NCI-H524 treated with DMSO at 0.1 percent for 48 hours (cell line): ENCODE measurements at regions not wholly inside any gene's neighbourhood (a gene's known extent, or its start where the extent isn't known, plus 50 kb on each side); places are given as distances from the start of the nearest gene placed in this dataset.

Experiments
- DNase-seq: peaks from one replicate; lab custom pipeline; 2025; lab: John Stamatoyannopoulos, UW

DNA sequence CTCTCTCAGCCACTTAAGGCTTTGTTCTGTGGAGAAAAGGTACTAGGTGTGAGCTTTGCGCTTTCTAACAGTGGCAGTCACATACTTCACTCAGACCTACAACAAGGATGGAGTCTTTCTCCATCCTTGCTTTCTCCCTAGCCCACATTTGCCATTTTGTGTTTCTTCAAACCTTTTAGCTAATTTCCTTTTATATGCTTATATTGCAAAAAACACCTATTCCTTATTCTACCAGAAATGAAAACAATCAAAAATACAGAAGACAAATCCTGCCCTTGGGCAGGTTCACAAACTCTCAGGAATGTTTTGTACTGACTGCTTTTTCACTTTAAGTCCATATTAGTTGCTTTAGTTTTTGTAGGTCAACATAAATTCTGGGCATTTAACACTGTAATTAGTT lies 914.2 kb downstream of the SQOR start:
- DNase-seq, result no peak

GRCh38 chr15:46552316-46552715 lies 917.5 kb downstream of the SQOR start:
- no peak for DNase-seq

GRCh38 chr15:46555547-46555946 lies 920.7 kb downstream of the SQOR start:
- DNase-seq, result no peak

GRCh38 chr15:46556010-46556409 lies 921.2 kb downstream of the SQOR start:
- no peak for DNase-seq

DNA sequence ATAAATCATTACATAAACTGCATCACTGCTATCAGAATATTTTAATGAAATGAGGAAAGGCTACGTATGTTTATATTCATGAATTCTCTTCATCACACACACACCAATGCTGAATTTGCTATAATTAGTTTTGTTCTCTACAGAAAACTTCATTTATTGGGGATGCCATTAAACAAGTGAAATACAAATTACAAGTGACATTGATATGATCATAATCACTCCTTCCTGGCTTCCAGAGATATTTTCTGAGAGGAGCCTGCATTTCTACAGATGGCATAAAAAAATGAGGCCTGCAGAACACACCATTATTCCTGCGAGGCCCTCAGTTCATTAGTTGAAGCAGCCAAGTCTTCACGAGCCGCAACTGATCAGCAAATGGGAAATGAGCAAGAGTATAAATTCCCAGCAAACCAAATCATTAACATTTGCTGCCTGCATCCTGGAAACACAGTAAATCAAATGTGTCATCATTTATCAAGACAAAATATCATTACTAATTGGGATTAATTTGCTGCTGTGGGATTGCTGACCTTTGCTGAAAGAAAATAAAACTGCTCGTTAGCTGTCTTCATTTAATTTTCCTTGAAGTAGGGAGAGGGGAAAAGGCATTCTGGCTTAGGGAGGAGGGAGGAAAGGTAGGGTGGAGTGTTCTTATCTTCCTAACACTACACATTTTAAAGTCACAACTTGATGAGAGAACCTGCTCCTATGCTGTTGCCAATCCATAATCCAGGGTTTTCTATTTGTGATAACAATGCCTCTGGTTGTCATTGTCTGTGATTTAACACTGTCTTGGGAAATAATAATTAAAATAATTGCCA lies 921.9 kb downstream of the SQOR start:
- DNase-seq, result no peak

- no peak for DNase-seq
Measured at GRCh38 chr15:46567968-46568367, 933.1 kb downstream of the SQOR start.

- no peak for DNase-seq
Measured at GRCh38 chr15:46569781-46570180, 935.0 kb downstream of the SQOR start.

DNA sequence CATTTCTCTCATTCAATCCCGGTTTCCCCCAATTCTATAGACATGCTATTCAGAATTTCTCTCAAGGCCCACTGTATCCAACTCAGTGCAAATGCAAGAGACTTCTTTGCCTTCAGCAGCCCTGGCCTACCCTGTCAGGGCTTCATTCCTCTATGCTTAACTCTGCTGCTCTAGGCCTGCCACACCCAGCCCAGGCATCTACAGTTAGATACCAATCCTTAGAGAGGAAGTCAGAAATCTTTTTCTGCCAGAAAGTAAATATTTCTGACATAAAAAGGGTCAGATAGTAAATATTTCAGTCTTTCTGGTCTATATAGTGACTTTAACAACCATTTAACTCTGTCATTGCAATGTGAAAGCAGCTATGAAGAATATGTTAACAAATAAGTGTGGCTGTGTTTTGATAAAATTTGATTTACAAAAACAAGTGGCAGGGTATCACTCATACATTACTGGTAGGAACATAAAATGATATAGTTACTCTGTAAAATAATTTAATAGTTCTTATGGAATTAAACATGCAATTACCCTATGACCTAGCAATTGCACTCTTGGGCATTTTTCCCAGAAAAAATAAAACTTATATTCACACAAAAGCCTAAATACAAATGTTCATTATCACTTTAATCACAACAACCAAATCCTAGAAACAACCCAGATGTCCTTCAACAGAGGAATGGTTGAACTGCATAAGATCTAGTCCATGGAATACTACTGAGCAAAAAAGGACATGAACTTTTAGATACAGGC lies 942.0 kb downstream of the SQOR start:
- no peak for DNase-seq

GRCh38 chr15:46577767-46578166 lies 942.9 kb downstream of the SQOR start:
- no peak for DNase-seq

DNA sequence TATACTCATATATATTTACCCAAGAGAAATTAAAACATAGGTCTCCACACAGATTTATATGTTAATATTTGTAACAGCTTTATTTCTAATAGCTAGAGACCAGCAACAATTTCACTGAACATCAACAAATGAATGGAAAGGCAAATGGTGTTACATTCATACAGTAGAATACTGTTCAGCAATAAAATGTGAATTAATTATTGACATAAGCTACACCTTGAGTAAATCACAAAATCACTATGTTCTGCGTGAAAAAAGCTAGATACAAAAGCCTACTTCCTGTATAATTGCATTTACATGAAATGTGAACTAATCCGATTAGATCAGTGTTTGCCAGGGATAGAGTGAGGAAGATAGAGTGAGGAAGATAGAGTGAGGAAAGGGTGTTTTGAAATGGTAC lies 945.7 kb downstream of the SQOR start:
- DNase-seq, result no peak

DNA sequence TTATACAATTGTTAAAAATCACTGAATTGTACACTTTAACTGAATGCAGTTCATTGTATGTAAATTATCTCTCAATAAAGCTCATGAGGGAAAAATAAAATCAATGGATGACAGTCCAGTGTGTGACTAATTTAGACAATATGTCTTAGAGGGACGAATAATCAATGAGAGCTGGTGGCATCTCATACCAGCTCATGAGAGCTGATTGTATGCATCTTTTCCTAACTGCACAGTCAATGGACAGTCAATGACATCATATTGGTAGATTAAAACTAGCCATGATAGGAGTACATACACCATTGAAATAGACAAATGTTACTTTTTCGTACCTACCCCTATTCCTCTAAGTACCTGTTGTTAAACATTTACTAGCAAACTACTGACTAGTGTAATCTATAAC lies 946.1 kb downstream of the SQOR start:
- DNase-seq, result no peak

DNA sequence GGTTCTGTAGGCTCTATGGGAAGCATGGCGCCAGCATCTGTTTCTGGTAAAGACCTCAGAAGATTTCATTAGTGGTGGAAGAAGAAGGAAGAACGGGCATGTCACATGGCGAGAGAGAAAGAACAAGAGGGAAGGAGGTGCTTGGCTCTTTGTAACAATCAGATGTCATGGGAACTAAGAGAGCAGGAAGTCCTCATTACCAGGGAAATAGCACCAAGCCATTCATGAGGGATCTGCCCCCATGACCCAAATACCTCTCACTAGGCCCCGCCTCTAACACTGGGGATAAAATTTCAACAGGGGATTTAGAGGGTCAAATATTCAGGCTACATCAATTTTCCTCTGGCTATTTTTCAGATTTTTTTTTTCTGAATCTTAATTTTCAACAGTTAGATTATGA lies 954.3 kb downstream of the SQOR start:
- no peak for DNase-seq

DNA sequence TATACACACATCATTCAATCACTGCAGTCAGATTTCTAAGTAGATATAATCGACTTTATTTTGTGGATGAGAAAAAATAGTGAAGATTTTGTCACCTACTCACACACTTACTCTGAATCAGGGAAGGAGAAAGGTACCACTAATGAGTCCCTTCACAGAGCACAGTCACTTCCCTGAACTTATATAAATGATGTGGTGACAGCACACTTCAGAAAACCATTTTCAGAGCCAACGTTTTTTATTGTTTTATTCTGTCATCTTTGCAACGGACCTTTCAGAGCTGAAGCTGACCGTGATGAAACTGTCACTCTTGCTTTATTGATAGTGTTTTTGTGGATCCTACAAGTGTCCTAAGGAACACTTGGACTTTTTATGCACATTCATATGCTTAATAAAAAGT lies 956.6 kb downstream of the SQOR start:
- DNase-seq, result no peak

DNA sequence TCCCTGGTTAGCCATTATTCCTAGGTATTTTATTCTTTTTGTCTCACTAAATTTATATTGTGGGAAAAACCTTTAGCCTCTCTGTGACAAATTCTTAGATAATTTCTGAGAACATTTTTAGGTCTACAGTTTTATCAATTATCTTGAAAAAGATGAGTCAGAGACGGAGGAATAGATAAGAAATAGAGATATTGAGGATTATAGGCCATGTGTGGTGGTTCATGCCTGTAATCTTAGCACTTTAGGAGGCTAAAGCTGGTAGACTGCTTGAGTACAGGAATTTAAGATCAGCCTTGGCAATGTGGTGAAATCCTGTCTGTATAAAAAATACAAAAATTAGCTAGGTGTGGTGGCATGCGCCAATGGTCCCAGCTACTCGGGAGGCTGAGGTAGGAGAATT lies 960.2 kb downstream of the SQOR start:
- no peak for DNase-seq

DNA sequence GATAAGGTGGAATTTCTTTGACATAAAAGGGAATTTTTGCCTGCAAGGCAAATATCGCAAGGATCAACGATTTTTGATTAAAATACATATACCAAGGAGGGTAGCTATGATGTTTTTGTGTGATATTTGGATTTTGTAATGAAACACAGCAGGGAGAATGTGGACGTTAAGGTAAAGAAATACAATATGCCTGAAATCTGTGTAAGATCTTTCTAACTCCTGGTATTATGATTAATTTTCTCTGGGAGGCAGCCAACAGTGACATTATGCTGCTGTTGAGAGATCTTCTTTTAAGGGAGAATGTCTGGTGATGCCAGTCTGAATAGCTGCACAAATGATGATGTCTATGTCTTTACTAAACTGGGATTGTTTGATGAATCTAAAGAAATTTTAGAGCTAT lies 972.2 kb downstream of the SQOR start:
- no peak for DNase-seq

- no peak for DNase-seq
Measured at GRCh38 chr15:46616033-46616432, 981.2 kb downstream of the SQOR start.

DNA sequence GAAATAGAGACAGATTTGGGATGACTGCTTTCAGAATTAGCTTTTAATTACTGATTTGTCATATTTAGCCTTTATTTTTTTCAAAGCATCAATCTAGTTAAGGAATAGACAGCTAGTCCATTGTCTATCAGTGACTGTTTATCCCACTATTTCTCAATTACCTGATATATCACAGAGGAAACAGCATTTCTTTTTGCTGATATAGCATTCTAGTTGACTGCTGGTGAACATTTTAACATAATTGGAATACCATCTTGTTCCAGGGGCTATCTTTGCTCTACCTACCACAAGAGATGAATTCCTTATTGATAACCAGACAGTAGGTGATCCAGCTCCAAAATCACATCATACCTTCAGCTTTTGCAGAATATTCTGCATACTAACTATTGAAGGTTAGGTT lies 982.7 kb downstream of the SQOR start:
- DNase-seq, result no peak

GRCh38 chr15:46618984-46619383 lies 984.2 kb downstream of the SQOR start:
- no peak for DNase-seq

- no peak for DNase-seq
Measured at GRCh38 chr15:46620392-46621013, 985.7 kb downstream of the SQOR start.

GRCh38 chr15:46622851-46623250 lies 988.0 kb downstream of the SQOR start:
- DNase-seq, result no peak

GRCh38 chr15:46636206-46636605 lies 1001.4 kb downstream of the SQOR start:
- DNase-seq, result no peak

DNA sequence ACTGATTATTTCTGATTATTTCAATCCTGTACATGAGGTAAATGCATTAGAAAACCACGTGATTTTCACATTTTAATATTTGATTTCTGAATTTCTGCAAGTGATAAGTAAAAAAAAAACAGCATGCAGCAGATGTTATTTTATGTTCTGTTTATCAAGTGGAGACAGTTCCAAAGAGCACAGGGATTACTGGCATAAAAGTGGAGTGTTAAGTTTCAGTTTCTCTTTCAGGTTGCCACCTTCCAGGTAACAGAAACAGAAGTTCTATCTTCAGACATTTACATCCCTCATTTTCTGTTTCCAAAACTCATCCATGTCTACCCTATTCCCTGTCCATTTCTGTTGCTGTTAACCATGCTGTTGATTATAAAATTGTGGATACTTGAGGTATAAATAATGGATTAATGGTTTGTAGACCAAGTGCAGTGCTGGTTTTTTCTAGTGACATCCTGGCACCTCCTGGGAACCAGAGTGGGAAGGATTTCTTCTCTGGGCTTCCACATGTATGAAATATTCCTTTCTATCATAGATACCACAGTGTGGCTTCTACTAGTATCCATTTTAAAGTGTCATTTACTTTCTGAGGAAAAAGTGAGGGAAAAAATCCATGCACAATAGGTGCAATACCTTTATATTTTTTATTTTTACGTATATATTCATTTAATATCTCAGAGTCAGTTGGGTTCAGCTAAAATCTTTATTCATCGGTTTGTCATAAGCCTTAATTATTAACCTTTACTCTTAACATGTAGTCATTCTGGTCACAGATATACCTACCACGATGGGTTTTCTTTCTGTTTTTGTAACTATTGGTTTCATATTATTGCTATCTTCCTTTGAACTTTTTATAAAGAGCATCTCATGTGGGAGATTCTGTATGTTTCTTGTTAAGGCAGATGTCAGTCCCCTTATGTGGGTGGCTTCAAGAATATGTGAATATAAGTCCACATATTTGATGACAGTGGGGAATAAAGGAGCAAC lies 1010.0 kb downstream of the SQOR start:
- peak; percentile 52 for DNase-seq
